Stimulated activated CD4-positive, alpha-beta T cell treated with anti-CD3 and anti-CD28 coated beads, Interleukin-15, amount 100 ng/mL, for 48 hours (primary cell): ENCODE measurements at regions not wholly inside any gene's neighbourhood (a gene's known extent, or its start where the extent isn't known, plus 50 kb on each side); places are given as distances from the start of the nearest gene placed in this dataset.

Experiments
- DNase-seq, 2 donors: peaks; one replicate each; pipeline ENCODE4 v3.0.0-alpha.2; 2020; ENCODE audit warnings: low read depth in 2 of 2

DNA sequence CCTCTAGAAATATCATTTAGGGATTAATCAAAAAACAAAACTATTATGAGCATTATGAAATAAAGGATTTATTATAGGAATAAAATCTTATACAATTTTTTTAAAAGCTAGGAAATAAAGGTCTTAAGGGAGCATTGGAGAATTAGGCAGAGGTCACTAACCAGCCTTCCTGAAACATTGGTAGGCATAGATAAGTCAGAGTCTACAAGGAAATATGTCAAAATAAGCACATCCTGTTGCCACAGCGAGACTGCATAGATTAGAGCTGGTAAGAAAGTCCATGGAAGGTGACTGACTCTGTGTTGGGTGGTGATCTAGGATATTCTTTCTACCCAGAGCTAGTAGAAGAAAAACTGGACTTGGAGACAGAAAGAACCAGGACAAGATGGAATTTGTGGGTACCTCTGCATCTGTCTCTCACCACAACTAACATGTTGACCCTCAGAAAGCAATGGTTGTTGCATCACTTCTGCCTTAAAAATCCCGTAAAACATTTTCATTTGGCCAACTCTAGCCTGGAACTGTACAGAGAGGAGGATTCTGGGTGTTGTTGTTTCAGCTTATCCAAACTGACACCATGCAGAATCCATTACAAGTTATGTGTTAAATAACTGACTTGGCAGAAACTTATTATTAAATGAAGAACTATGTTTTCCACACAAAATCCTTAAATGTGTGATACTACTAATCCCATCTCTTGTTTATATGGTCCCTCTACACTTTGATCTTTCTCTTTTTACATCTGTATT lies 77.1 kb downstream of the FBXO5 start:
- no peak for DNase-seq

DNA sequence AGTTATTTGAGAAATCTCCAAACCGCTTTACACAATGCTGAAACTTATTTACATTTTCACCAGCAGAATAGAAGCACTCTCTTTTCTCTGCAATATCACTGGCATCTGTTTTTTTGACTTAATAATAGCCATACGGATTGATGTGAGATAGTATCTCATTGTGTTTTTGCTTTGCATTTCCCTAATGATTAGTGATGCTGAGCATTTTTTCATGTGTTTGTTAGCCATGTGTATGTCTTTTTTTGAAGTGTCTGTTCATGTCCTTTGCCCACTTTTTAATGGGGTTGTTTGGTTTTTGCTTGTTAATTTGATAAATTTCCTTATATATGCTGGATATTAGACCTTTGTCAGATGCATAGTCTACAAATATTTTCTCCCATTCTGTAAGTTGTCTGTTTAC lies 73.6 kb downstream of the FBXO5 start:
- no peak for DNase-seq

DNA sequence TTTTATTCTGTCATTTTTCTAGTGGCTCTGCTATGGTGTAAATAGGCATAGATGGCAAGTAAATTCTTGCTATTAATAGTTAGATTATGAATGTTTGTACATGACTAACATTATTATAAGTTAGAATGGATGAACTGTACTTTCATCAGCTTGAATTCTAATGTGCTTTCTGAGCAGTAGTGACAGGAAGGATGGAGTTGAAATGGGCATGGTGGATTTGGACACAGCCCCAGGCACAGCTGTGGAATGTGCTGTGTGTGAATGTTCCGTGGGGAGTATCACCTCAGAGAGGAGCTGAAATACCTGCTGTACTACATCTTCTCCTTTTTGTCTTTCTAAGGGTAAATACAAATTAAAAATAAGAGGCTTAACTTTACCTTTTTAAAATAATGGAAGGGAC lies 66.8 kb downstream of the FBXO5 start:
- DNase-seq, result no peak

DNA sequence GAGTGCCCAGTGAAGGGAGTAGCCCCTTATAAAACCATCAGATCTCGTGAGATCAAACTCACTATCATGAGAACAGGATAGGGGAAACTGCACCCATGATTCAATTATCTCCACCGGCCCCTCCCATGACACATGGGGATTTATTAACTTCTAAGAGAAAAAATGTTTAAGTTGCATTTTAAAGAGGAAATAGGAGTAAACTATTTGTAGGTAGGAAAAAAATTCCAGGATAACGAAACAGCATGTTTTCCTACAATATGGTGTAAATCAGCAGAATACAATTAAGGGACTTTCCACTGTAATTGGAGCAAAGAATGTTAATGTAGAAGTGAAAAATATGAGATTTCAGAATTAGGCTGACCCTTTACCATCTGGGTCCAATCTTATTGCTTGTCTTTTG lies 63.9 kb downstream of the FBXO5 start:
- DNase-seq, result no peak

DNA sequence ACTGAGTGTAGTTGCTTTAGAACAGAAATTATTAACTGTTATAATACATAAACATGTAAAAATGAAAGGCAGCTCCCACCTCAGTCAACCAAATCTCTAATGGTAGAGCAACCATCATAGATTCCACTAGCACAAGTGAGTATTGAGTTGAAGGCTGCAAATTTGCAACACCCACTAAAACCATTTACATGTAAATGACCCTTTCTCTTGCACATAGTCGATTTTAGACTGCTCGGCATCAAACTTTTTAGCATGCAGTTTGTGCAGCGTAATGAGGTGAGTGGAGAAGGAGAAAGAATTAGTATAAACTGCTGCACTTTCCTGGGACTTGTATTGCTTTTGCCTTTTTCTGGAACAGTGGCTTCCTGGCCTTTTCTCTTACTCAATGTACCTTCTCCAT lies 62.8 kb downstream of the FBXO5 start:
- no peak for DNase-seq
